ENCODE measurements at regions not wholly inside any gene's neighbourhood (a gene's known extent, or its start where the extent isn't known, plus 50 kb on each side); places are given as distances from the start of the nearest gene placed in this dataset.
A peak's percentile ranks its signal among the peaks of the same experiment; 100 is the strongest.

- no peak overlapping the region for H3K4me3 ChIP-seq
- intact Hi-C loops (cut with DNase I) = loop anchor here (10.0 kb wide), 2 partner anchors 448 to 528 kb away; no protein-coding TSS in a partner anchor
- TF ChIP-seq CTCF (IDR thresholded peaks at IDR 0.05) = no peak
- peaks cover 7 to 15% of the 10 kb centered on the region in 2 donors for H3K4me1 ChIP-seq
- no peak for DNase-seq (ENCODE audit: low spot score in 2 of 2)
- H3K9me3 ChIP-seq = no peaks in the 10 kb centered on the region
- no peaks in the 10 kb centered on the region for H3K27me3 ChIP-seq
- no peak overlapping the region for H3K27ac ChIP-seq
- no peaks in the 10 kb centered on the region for H3K36me3 ChIP-seq
Observed at GRCh38 chr6:134376785-134377184, 58.9 kb upstream of the SGK1 start.

- no peak for TF ChIP-seq CTCF (IDR thresholded peaks at IDR 0.05)
- no peak for DNase-seq (ENCODE audit: low spot score in 2 of 2)
- H3K9me3 ChIP-seq = no peaks in the 10 kb centered on the region
- intact Hi-C loops (cut with DNase I) = loop anchor here (10.0 kb wide), 2 partner anchors 450 to 530 kb away; no protein-coding TSS in a partner anchor
- peak overlapping the region in 1 of 2 donors; percentile 71 for H3K27ac ChIP-seq
- no peak overlapping the region for H3K4me3 ChIP-seq
- H3K27me3 ChIP-seq = no peaks in the 10 kb centered on the region
- peaks cover 7 to 15% of the 10 kb centered on the region in 2 donors for H3K4me1 ChIP-seq
- no peaks in the 10 kb centered on the region for H3K36me3 ChIP-seq
Observed at GRCh38 chr6:134375220-134375580, 57.3 kb upstream of the SGK1 start.

- Histone ChIP-seq H3K4me1 (peaks cover 7 to 15% of the 10 kb centered on the region in 2 donors), H3K27me3 (no peaks in the 10 kb centered on the region), H3K9me3 (no peaks in the 10 kb centered on the region), H3K4me3 (no peak overlapping the region), H3K27ac (peak overlapping the region; percentile 58 to 71), H3K36me3 (no peaks in the 10 kb centered on the region)
- peak in 1 of 2 donors; percentile 78 for DNase-seq (ENCODE audit: low spot score in 2 of 2)
- intact Hi-C loops (cut with DNase I) = loop anchor here (10.0 kb wide), 2 partner anchors 450 to 530 kb away; no protein-coding TSS in a partner anchor
- TF ChIP-seq CTCF (IDR thresholded peaks at IDR 0.05) = no peak
Observed at GRCh38 chr6:134374491-134375219, 56.7 kb upstream of the SGK1 start.

- Histone ChIP-seq H3K4me1 (peaks cover 7 to 15% of the 10 kb centered on the region in 2 donors), H3K4me3 (no peak overlapping the region), H3K27ac (peak overlapping the region; percentile 58 to 71), H3K36me3 (no peaks in the 10 kb centered on the region), H3K27me3 (no peaks in the 10 kb centered on the region), H3K9me3 (no peaks in the 10 kb centered on the region)
- no peak for TF ChIP-seq CTCF (IDR thresholded peaks at IDR 0.05)
- intact Hi-C loops (cut with DNase I) = loop anchor here (2.0 to 10.0 kb wide), 3 partner anchors 197 to 531 kb away; no protein-coding TSS in a partner anchor
- no peak for DNase-seq (ENCODE audit: low spot score in 2 of 2)
Observed at GRCh38 chr6:134373993-134374392, 56.1 kb upstream of the SGK1 start.

GRCh38 chr6:134373282-134373922 lies 55.5 kb upstream of the SGK1 start:
- DNase-seq (ENCODE audit: low spot score in 2 of 2) = peak; percentile 68 to 88
- intact Hi-C loops (cut with DNase I) = loop anchor here (2.0 to 10.0 kb wide), 3 partner anchors 197 to 531 kb away; no protein-coding TSS in a partner anchor
- H3K4me3 ChIP-seq = no peak overlapping the region
- no peak for TF ChIP-seq CTCF (IDR thresholded peaks at IDR 0.05)
- no peaks in the 10 kb centered on the region for H3K36me3 ChIP-seq
- H3K27me3 ChIP-seq = no peaks in the 10 kb centered on the region
- H3K9me3 ChIP-seq = no peaks in the 10 kb centered on the region
- H3K4me1 ChIP-seq = peaks cover 7 to 15% of the 10 kb centered on the region in 2 donors
- H3K27ac ChIP-seq = peak overlapping the region; percentile 58 to 71

Data from ascending aorta (tissue), 2 donors.